Ammon's horn (tissue), 1 donor: ENCODE measurements at regions not wholly inside any gene's neighbourhood (a gene's known extent, or its start where the extent isn't known, plus 50 kb on each side); places are given as distances from the start of the nearest gene placed in this dataset.

Source experiments
- DNase-seq: peaks from one replicate; pipeline ENCODE4 v3.0.0-alpha.2; 2016; ENCODE audit warnings: low spot score

DNA sequence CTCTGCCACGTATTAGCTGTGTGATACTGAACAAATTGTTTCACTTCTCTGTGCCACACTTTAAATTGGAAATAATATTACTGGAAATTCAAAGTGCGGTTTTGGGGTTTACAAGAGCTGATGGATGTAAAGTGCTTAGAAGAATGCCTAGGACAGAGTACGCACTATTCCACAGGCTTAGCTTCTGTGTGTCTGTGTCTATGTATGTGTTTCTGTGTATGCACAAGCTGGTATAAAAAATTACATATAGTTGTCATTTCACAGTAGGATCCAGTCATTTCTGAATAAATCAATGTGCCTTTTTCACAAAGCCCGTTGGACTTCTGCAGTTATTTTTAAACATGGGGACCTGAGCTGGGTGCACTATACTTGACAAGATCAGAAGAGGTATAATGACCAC lies 370.4 kb downstream of the TUSC7 start:
- DNase-seq, result no peak

DNA sequence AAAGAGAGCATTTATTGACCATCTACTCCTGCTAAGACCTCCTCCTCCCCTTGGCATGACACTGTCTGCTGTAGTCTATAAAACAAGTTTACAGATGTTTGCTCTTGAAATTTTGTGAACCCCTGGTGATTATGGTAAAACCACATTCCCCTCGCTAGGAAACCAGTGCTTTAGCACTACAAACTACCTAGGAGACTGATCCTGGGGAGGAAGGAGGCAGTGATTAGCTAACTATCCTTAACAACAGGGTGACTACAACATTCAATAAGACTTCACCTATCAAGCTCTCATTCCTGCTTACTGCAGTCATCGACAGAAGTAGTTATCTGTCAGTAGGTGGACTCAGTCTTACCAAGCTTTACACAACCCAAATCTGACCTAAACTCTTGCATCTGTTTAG lies 371.3 kb downstream of the TUSC7 start:
- no peak for DNase-seq

DNA sequence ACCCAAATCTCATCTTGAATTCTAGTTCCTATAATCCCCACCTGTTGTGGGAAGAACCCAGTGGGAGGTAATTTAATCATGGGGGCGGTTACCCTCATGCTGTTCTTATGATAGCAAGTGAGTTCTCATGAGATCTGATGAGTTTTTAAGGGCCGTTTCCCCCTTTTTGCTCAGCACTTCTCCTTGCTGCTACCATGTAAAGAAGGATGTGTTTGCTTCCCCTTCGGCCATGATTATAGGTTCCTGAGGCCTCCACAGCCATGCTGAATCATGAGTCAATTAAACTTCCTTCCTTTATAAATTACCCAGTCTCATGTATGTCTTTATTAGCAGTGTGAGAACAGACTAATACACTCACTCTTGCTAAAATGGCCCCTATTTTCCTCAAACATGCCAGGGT lies 374.7 kb downstream of the TUSC7 start:
- DNase-seq, result no peak

- no peak for DNase-seq
These were observed 375.2 kb downstream of the TUSC7 start for GRCh38 chr3:117084739-117085270.

DNA sequence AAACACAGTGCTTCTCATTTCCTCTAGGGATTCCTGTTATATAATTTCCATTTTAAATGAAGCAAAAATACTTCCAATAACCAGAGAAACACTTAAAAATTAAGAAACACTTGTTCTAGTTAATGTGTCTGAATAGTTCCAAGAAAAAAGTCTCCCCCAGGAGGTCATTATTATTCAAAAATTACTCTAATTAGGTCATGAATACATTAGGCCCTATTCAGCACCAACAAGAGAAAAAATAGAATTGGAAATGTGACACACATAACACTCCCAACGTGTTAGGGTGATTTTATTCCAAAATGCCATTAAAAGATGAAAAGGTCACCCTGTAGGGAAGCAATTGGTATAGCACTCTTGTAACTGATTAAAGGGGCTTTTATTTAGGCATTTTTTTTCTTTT lies 382.1 kb downstream of the TUSC7 start:
- no peak for DNase-seq

- DNase-seq, result no peak
These were observed 387.0 kb downstream of the TUSC7 start for GRCh38 chr3:117096549-117096948.

GRCh38 chr3:117097351-117097750 lies 387.8 kb downstream of the TUSC7 start:
- no peak for DNase-seq

DNA sequence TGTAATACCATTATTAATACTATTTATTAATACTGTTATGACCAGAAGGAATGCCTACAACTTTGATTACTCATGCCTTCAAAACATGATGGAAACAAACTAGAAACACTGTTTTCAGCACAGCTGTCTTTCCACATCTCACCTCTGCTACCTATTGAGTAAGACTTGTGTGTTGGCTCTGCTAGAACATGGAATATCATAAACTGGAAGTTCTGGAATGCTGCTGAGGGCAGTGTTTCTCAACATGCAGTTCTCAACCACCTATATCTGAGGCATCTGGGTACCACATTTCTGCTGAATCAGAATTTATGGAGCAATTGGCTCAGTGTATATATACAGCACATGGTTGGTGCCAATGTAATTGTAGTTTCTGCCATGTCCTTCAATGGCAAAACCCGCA lies 392.1 kb downstream of the TUSC7 start:
- no peak for DNase-seq

GRCh38 chr3:117102426-117102825 lies 392.8 kb downstream of the TUSC7 start:
- DNase-seq, result no peak

GRCh38 chr3:117103675-117104074 lies 394.1 kb downstream of the TUSC7 start:
- no peak for DNase-seq

- no peak for DNase-seq
These were observed 394.8 kb downstream of the TUSC7 start for GRCh38 chr3:117104381-117104780.

DNA sequence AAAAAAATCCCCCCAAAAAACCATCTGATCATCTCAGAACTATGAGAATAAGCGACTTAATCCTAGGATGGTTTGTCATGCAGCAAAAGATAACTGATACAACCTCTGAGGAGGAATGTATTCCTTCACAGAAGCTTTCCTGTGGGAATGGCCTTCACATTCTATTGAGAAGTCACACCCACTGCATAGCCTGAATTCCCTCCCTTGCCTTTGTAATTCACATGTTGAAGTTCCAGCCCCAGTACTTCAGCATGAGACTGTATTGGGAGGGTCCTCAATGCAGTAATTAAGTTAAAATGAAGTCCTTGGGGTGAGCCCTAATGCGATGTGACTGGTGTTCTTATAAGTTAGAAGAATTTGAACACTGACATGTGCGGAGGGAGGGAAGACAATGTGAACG lies 395.2 kb downstream of the TUSC7 start:
- no peak for DNase-seq

GRCh38 chr3:117105686-117106085 lies 396.1 kb downstream of the TUSC7 start:
- no peak for DNase-seq

DNA sequence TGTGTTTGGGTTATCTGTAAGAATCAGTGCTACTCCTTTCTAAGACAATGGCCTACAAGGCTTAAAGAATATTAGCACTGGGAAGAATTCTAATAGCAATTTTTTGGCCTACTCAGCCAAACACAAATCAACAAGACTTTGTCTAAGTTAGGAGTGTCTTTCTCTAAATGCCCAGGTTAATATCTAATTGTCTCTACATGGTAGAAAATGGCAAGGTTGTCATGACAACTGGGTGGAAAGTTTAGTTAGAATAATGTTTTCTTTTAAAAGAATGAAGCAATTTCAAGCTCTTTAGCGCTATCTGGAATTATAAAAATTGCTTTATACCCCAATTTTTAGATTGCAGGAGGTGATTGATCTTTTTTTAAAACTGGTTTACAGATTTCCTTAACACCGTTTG lies 396.8 kb downstream of the TUSC7 start:
- no peak for DNase-seq

DNA sequence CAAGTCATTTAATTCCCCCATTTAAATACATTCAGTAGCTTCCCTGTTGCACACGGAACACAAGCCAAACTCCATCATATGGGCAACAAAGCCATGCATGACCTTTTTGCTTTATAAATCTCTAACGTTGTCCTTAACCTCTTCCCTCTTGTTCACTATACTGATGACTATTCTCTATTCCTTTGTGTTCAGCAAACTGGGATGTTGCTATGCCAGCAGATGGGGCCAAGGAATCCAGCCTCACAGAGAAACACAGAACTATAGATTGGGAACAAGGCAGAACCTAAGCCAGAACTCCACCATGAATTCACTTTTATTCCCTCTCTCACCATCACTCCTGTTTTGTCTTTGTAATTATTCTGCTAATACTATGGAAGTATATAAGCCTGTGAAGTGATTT lies 398.4 kb downstream of the TUSC7 start:
- no peak for DNase-seq

GRCh38 chr3:117109178-117109577 lies 399.6 kb downstream of the TUSC7 start:
- DNase-seq, result no peak

- DNase-seq, result no peak
These were observed 405.1 kb downstream of the TUSC7 start for GRCh38 chr3:117114517-117115265.

DNA sequence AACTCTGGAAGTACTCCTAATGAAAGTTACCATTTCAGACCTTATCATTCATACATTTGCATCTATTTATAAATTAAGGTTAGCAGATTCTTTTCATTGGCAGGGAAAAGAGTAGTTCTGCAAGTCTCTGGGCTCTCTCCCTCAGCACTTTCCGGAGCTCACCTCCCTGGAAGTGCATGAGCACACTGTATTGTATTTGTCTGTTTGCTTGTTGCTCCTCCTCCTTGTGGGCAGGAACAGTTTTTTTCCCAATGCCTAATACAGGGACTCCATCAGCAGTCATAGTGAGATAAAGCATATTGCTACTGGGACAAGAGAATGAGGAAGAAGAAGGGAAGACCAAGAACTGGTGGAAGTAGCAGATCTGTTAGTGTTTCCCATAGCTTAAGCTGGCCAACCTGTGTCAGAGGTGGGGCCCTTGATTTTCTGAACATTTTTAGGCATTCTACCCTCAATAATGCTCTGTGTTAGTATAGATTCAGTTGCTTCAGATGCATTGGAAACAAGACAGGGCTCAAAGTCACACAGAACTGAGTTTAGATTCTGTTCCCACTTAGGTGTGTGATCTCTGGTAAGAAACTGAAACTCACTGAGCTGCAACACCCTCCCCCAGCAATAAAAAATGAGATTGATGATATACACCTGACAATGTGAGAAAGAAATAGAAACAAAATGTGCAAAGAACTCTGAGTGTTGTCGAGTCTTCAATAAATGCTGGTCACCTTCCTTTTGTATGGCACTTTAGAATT lies 407.8 kb downstream of the TUSC7 start:
- DNase-seq, result no peak

GRCh38 chr3:117118604-117119003 lies 409.0 kb downstream of the TUSC7 start:
- no peak for DNase-seq

- no peak for DNase-seq
These were observed 410.4 kb downstream of the TUSC7 start for GRCh38 chr3:117120014-117120413.

DNA sequence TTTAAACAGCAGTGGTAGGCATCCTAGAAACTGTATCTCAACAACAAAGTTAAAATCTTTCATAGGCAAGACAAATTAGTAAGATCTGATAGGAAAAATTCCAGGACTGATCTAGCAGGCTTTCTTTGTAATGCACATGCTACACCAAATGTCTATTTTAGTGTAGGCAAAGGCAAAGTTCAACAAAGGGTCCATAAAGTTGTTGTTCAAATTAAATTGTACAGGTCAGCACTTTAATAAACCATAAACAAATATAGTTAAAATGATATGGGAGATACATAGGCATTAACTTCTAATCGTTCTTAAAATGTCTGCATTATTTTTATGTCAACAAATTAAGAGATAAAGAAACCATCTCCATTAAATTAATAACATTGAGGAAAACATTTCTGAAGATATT lies 413.0 kb downstream of the TUSC7 start:
- DNase-seq, result no peak

DNA sequence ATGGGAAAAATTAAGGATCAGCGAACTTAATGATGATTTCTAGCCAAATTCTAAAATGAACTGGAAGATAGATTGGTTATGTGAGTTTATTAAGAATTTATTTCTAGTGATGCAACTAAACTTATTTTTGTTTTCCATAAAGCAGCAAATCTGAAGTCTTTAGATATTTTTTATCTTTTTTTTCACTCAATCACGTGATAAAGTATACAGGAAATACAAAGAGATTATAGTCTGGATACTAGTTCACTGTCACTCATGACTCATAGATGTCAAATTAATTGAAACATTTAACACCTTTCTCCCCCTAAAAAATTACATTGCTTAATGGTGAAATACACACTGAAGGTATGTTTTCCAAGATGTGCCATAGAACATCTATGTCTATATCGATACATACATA lies 416.9 kb downstream of the TUSC7 start:
- DNase-seq, result no peak

DNA sequence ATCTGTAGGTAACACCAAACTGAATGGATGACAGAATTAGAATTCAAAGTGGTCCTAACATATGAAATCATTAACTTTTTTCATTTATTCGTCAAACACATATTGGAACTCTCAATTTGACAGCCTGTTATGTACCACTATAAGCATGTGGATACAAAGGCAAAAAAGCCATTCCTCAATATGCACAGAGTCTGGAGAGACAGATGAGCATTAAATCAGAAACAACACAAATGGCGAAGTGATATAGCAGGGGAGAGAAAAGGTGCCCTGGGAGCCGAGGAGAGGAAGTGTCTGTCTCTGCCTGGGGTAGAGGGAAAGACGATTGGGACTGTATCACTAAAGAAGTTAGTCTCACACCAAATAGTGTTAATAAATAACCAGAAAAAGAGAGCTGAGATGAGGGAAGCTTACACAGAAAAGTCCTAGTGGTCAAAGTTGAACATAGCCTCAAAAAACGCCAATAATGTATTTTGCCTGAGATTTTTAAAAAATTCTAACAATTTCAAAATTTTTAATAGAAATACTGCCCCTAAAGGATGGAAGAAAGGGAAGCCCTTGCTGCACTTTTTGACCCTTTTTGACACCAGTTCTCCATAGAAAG lies 417.5 kb downstream of the TUSC7 start:
- DNase-seq, result no peak
